Gastrocnemius medialis (tissue), 4 donors: ENCODE measurements at regions not wholly inside any gene's neighbourhood (a gene's known extent, or its start where the extent isn't known, plus 50 kb on each side); places are given as distances from the start of the nearest gene placed in this dataset.

Source experiments
- ATAC-seq, 2 donors: fragments of 150-250 bp; one replicate each; pipeline ENCODE4 v1.9.1; 2016
- DNase-seq, 2 donors: peaks; one replicate each; pipeline ENCODE4 v3.0.0-alpha.2; 2019
- H3K27ac ChIP-seq, 4 donors: fragments of 200-600 bp; sonication (generic); 1 replicate in 1 of 4; 2 replicates in 3 of 4; pipeline ENCODE4 v1.5.1; 2016 to 2018; ENCODE audit warnings: mild to moderate bottlenecking in 2 of 4, moderate library complexity in 1 of 4
- H3K27me3 ChIP-seq, 3 donors: fragments of 200-600 bp; sonication (generic) in 2 of 3; 1 replicate in 1 of 3; 2 replicates in 2 of 3; pipeline versions ENCODE4 v1.5.1 to v1.6.0; 2016 to 2019; ENCODE audit warnings: mild to moderate bottlenecking in 1 of 3, moderate library complexity in 1 of 3
- H3K36me3 ChIP-seq, 2 donors: fragments of 200-600 bp; sonication (generic) in 1 of 2; one replicate each; pipeline ENCODE4 v1.5.1; 2017 to 2018
- H3K4me1 ChIP-seq, 2 donors: fragments of 200-600 bp; sonication (generic) in 1 of 2; one replicate each; pipeline ENCODE4 v1.5.1; 2016 to 2017; ENCODE audit warnings: mild to moderate bottlenecking in 2 of 2
- H3K4me3 ChIP-seq, 4 donors: fragments of 200-600 bp; sonication (generic) in 3 of 4; 1 replicate in 1 of 4; 2 replicates in 3 of 4; pipeline ENCODE4 v1.5.1; 2016 to 2019; ENCODE audit warnings: mild to moderate bottlenecking in 2 of 4
- H3K9me3 ChIP-seq, 3 donors: fragments of 200-600 bp; sonication (generic) in 2 of 3; 1 replicate in 1 of 3; 2 replicates in 2 of 3; pipeline ENCODE4 v1.5.1; 2016 to 2019
- CTCF ChIP-seq, 5 experiments: fragments of 450-650 bp in 3 of 5; fragments of 200-600 bp in 2 of 5; sonication (generic) in 2 of 5; IDR thresholded peaks in 4 of 5; conservative IDR thresholded peaks in 1 of 5; 1 replicate in 4 of 5; 2 replicates in 1 of 5; pipeline ENCODE4 v1.5.1; 2016 to 2019; ENCODE audit warnings: antibody characterized with exemption in 5 of 5, mild to moderate bottlenecking in 3 of 5, moderate library complexity in 3 of 5
- POLR2A ChIP-seq, 2 donors: fragments of 450-650 bp; IDR thresholded peaks; one replicate each; pipeline ENCODE4 v1.6.1; 2017; ENCODE audit warnings: antibody characterized with exemption in 2 of 2, mild to moderate bottlenecking in 2 of 2, moderate library complexity in 2 of 2
- in situ Hi-C, 4 donors: fragments of 200-750 bp; cut with MboI; loops; one replicate each; pipeline versions ENCODE4 v1.15.0 to v1.8.0; 2017; ENCODE audit warnings: low sequenced_read_pairs in 4 of 4
- intact Hi-C: fragments of 100-400 bp; cut with DNase I; formaldehyde crosslinking; loops from one replicate; pipeline ENCODE4 v1.15.1; 2023; ENCODE audit warnings: low total_unique reads

GRCh38 chr4:59223292-59223941 is 1976.7 kb upstream of the ADGRL3 start:
- no peaks in the 10 kb centered on the region for H3K27me3 ChIP-seq
- DNase-seq (no peak), ATAC-seq (no peak)
- in situ Hi-C loops, result no loop called here
- H3K4me3 ChIP-seq, result no peak overlapping the region
- no peaks in the 10 kb centered on the region for H3K4me1 ChIP-seq
- intact Hi-C loops, result no loop called here
- H3K36me3 ChIP-seq, result no peaks in the 10 kb centered on the region
- TF ChIP-seq POLR2A (IDR thresholded peaks at IDR 0.05) (no peak), CTCF (IDR thresholded peaks at IDR 0.05 in 4 of 5, conservative IDR thresholded peaks at IDR 0.05 in 1 of 5) (no peak)
- H3K27ac ChIP-seq, result no peak overlapping the region
- H3K9me3 ChIP-seq, result no peaks in the 10 kb centered on the region

GRCh38 chr4:59238212-59238611 is 1961.9 kb upstream of the ADGRL3 start:
- no peak for TF ChIP-seq CTCF (IDR thresholded peaks at IDR 0.05 in 4 of 5, conservative IDR thresholded peaks at IDR 0.05 in 1 of 5)
- TF ChIP-seq POLR2A (IDR thresholded peaks at IDR 0.05), result no peak
- Histone ChIP-seq H3K27ac (no peak overlapping the region), H3K36me3 (no peaks in the 10 kb centered on the region), H3K27me3 (no peaks in the 10 kb centered on the region), H3K4me1 (no peaks in the 10 kb centered on the region), H3K4me3 (no peak overlapping the region), H3K9me3 (no peaks in the 10 kb centered on the region)
- ATAC-seq (no peak), DNase-seq (no peak)
- in situ Hi-C loops, result no loop called here
- intact Hi-C loops, result no loop called here

- H3K36me3 ChIP-seq, result no peaks in the 10 kb centered on the region
- H3K4me3 ChIP-seq, result no peak overlapping the region
- intact Hi-C loops (no loop called here), in situ Hi-C loops (no loop called here)
- H3K27ac ChIP-seq, result no peak overlapping the region
- H3K9me3 ChIP-seq, result no peaks in the 10 kb centered on the region
- DNase-seq (no peak), ATAC-seq (no peak)
- TF ChIP-seq CTCF (IDR thresholded peaks at IDR 0.05 in 4 of 5, conservative IDR thresholded peaks at IDR 0.05 in 1 of 5) (no peak), POLR2A (IDR thresholded peaks at IDR 0.05) (no peak)
- no peaks in the 10 kb centered on the region for H3K27me3 ChIP-seq
- H3K4me1 ChIP-seq, result no peaks in the 10 kb centered on the region
Measured at GRCh38 chr4:59240011-59240410, 1960.1 kb upstream of the ADGRL3 start.

- in situ Hi-C loops (no loop called here), intact Hi-C loops (no loop called here)
- no peak overlapping the region for H3K4me3 ChIP-seq
- H3K27ac ChIP-seq, result no peak overlapping the region
- DNase-seq, result no peak
- H3K36me3 ChIP-seq, result no peaks in the 10 kb centered on the region
- ATAC-seq, result no peak
- no peaks in the 10 kb centered on the region for H3K27me3 ChIP-seq
- H3K4me1 ChIP-seq, result no peaks in the 10 kb centered on the region
- H3K9me3 ChIP-seq, result no peaks in the 10 kb centered on the region
- TF ChIP-seq CTCF (IDR thresholded peaks at IDR 0.05 in 4 of 5, conservative IDR thresholded peaks at IDR 0.05 in 1 of 5) (no peak), POLR2A (IDR thresholded peaks at IDR 0.05) (no peak)
Measured at GRCh38 chr4:59243038-59243437, 1957.1 kb upstream of the ADGRL3 start.

- in situ Hi-C loops (no loop called here), intact Hi-C loops (no loop called here)
- no peaks in the 10 kb centered on the region for H3K36me3 ChIP-seq
- ATAC-seq (no peak), DNase-seq (no peak)
- H3K4me1 ChIP-seq, result no peaks in the 10 kb centered on the region
- TF ChIP-seq POLR2A (IDR thresholded peaks at IDR 0.05), result no peak
- TF ChIP-seq CTCF (IDR thresholded peaks at IDR 0.05 in 4 of 5, conservative IDR thresholded peaks at IDR 0.05 in 1 of 5), result no peak
- no peaks in the 10 kb centered on the region for H3K27me3 ChIP-seq
- no peak overlapping the region for H3K4me3 ChIP-seq
- H3K27ac ChIP-seq, result no peak overlapping the region
- H3K9me3 ChIP-seq, result no peaks in the 10 kb centered on the region
Measured at GRCh38 chr4:59247032-59247431, 1953.1 kb upstream of the ADGRL3 start.
